ENCODE measurements at regions not wholly inside any gene's neighbourhood (a gene's known extent, or its start where the extent isn't known, plus 50 kb on each side); places are given as distances from the start of the nearest gene placed in this dataset.

DNA sequence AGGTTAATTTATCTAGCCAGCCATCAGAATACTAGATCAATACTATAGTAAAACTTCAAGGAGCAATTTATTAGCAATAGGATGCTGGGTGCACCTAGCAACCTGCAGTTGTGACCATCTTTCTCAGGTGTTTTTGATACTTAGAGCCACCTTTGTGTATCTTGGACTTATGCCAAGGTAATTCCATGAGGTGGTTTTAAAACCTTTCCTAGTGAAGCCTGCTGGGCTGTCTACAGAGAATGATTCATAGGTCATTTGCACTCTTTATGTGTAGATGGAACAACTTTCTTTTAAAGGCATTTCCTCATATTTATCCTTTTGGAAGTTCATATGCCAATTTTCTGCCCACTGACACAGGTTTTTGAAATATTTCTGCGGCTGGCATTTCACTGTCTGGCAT is 1030.1 kb upstream of the POU3F3 start:
- Histone ChIP-seq H3K36me3 (ENCODE audit: control insufficient read depth in 2 of 2, insufficient read depth in 1 of 2, low read length in 2 of 2) (no peaks in the 10 kb centered on the region), H3K27ac (ENCODE audit: extremely low read depth, low read depth, low read length) (no peak overlapping the region), H3K9me3 (ENCODE audit: control insufficient read depth, insufficient read depth, low read depth, low read length) (no peaks in the 10 kb centered on the region), H3K4me3 (ENCODE audit: low read depth, low read length) (no peak overlapping the region), H3K4me1 (ENCODE audit: control insufficient read depth, insufficient read depth, low read length) (no peaks in the 10 kb centered on the region)
- CTCF ChIA-PET = no interaction called here
- POLR2A ChIA-PET = no interaction called here
- TF ChIP-seq SP3 (tag by site-specific recombination; IDR thresholded peaks at IDR 0.05) (no peak), ZFP37 (tag by site-specific recombination; IDR thresholded peaks at IDR 0.05) (no peak), ZNF248 (tag by site-specific recombination; IDR thresholded peaks at IDR 0.05) (no peak), ZNF624 (tag by site-specific recombination; IDR thresholded peaks at IDR 0.05) (no peak), ZNF510 (tag by site-specific recombination; IDR thresholded peaks at IDR 0.05; ENCODE audit: insufficient replicate concordance) (no peak), ZNF791 (tag by site-specific recombination; IDR thresholded peaks at IDR 0.05) (no peak), ZNF830 (tag by site-specific recombination; IDR thresholded peaks at IDR 0.05; ENCODE audit: low read depth) (no peak), GFI1B (tag by site-specific recombination; IDR thresholded peaks at IDR 0.05) (no peak), ZNF423 (tag by site-specific recombination; IDR thresholded peaks at IDR 0.05) (no peak), ZNF169 (tag by site-specific recombination; IDR thresholded peaks at IDR 0.05) (no peak), ZNF394 (tag by site-specific recombination; IDR thresholded peaks at IDR 0.05; ENCODE audit: borderline replicate concordance) (no peak), ZNF391 (tag by site-specific recombination; IDR thresholded peaks at IDR 0.05; ENCODE audit: borderline replicate concordance, low read depth) (no peak)
- TF ChIP-seq, protein P1, sequence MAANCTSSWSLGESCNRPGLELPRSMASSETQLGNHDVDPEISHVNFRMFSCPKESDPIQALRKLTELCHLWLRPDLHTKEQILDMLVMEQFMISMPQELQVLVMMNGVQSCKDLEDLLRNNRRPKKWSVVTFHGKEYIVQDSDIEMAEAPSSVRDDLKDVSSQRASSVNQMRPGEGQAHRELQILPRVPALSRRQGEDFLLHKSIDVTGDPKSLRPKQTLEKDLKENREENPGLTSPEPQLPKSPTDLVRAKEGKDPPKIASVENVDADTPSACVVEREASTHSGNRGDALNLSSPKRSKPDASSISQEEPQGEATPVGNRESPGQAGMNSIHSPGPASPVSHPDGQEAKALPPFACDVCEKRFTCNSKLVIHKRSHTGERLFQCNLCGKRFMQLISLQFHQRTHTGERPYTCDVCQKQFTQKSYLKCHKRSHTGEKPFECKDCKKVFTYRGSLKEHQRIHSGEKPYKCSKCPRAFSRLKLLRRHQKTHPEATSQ (tag by site-specific recombination; IDR thresholded peaks at IDR 0.05) = no peak
- TF ChIP-seq, protein P2, sequence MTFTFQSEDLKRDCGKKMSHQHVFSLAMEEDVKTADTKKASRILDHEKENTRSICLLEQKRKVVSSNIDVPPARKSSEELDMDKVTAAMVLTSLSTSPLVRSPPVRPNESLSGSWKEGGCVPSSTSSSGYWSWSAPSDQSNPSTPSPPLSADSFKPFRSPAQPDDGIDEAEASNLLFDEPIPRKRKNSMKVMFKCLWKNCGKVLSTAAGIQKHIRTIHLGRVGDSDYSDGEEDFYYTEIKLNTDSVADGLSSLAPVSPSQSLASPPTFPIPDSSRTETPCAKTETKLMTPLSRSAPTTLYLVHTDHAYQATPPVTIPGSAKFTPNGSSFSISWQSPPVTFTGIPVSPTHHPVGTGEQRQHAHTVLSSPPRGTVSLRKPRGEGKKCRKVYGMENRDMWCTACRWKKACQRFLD (tag by site-specific recombination; IDR thresholded peaks at IDR 0.05) = no peak
- TF ChIP-seq, protein P3, sequence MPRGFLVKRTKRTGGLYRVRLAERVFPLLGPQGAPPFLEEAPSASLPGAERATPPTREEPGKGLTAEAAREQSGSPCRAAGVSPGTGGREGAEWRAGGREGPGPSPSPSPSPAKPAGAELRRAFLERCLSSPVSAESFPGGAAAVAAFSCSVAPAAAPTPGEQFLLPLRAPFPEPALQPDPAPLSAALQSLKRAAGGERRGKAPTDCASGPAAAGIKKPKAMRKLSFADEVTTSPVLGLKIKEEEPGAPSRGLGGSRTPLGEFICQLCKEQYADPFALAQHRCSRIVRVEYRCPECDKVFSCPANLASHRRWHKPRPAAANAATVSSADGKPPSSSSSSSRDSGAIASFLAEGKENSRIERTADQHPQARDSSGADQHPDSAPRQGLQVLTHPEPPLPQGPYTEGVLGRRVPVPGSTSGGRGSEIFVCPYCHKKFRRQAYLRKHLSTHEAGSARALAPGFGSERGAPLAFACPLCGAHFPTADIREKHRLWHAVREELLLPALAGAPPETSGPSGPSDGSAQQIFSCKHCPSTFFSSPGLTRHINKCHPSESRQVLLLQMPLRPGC (tag by site-specific recombination; IDR thresholded peaks at IDR 0.05) = no peak
- TF ChIP-seq, protein P4, sequence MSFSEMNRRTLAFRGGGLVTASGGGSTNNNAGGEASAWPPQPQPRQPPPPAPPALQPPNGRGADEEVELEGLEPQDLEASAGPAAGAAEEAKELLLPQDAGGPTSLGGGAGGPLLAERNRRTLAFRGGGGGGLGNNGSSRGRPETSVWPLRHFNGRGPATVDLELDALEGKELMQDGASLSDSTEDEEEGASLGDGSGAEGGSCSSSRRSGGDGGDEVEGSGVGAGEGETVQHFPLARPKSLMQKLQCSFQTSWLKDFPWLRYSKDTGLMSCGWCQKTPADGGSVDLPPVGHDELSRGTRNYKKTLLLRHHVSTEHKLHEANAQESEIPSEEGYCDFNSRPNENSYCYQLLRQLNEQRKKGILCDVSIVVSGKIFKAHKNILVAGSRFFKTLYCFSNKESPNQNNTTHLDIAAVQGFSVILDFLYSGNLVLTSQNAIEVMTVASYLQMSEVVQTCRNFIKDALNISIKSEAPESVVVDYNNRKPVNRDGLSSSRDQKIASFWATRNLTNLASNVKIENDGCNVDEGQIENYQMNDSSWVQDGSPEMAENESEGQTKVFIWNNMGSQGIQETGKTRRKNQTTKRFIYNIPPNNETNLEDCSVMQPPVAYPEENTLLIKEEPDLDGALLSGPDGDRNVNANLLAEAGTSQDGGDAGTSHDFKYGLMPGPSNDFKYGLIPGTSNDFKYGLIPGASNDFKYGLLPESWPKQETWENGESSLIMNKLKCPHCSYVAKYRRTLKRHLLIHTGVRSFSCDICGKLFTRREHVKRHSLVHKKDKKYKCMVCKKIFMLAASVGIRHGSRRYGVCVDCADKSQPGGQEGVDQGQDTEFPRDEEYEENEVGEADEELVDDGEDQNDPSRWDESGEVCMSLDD (tag by site-specific recombination; IDR thresholded peaks at IDR 0.05) = no peak
- TF ChIP-seq, protein P5, sequence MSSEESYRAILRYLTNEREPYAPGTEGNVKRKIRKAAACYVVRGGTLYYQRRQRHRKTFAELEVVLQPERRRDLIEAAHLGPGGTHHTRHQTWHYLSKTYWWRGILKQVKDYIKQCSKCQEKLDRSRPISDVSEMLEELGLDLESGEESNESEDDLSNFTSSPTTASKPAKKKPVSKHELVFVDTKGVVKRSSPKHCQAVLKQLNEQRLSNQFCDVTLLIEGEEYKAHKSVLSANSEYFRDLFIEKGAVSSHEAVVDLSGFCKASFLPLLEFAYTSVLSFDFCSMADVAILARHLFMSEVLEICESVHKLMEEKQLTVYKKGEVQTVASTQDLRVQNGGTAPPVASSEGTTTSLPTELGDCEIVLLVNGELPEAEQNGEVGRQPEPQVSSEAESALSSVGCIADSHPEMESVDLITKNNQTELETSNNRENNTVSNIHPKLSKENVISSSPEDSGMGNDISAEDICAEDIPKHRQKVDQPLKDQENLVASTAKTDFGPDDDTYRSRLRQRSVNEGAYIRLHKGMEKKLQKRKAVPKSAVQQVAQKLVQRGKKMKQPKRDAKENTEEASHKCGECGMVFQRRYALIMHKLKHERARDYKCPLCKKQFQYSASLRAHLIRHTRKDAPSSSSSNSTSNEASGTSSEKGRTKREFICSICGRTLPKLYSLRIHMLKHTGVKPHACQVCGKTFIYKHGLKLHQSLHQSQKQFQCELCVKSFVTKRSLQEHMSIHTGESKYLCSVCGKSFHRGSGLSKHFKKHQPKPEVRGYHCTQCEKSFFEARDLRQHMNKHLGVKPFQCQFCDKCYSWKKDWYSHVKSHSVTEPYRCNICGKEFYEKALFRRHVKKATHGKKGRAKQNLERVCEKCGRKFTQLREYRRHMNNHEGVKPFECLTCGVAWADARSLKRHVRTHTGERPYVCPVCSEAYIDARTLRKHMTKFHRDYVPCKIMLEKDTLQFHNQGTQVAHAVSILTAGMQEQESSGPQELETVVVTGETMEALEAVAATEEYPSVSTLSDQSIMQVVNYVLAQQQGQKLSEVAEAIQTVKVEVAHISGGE (tag by site-specific recombination; conservative IDR thresholded peaks at IDR 0.05; ENCODE audit: low read depth) = no peak
- TF ChIP-seq, protein P6, sequence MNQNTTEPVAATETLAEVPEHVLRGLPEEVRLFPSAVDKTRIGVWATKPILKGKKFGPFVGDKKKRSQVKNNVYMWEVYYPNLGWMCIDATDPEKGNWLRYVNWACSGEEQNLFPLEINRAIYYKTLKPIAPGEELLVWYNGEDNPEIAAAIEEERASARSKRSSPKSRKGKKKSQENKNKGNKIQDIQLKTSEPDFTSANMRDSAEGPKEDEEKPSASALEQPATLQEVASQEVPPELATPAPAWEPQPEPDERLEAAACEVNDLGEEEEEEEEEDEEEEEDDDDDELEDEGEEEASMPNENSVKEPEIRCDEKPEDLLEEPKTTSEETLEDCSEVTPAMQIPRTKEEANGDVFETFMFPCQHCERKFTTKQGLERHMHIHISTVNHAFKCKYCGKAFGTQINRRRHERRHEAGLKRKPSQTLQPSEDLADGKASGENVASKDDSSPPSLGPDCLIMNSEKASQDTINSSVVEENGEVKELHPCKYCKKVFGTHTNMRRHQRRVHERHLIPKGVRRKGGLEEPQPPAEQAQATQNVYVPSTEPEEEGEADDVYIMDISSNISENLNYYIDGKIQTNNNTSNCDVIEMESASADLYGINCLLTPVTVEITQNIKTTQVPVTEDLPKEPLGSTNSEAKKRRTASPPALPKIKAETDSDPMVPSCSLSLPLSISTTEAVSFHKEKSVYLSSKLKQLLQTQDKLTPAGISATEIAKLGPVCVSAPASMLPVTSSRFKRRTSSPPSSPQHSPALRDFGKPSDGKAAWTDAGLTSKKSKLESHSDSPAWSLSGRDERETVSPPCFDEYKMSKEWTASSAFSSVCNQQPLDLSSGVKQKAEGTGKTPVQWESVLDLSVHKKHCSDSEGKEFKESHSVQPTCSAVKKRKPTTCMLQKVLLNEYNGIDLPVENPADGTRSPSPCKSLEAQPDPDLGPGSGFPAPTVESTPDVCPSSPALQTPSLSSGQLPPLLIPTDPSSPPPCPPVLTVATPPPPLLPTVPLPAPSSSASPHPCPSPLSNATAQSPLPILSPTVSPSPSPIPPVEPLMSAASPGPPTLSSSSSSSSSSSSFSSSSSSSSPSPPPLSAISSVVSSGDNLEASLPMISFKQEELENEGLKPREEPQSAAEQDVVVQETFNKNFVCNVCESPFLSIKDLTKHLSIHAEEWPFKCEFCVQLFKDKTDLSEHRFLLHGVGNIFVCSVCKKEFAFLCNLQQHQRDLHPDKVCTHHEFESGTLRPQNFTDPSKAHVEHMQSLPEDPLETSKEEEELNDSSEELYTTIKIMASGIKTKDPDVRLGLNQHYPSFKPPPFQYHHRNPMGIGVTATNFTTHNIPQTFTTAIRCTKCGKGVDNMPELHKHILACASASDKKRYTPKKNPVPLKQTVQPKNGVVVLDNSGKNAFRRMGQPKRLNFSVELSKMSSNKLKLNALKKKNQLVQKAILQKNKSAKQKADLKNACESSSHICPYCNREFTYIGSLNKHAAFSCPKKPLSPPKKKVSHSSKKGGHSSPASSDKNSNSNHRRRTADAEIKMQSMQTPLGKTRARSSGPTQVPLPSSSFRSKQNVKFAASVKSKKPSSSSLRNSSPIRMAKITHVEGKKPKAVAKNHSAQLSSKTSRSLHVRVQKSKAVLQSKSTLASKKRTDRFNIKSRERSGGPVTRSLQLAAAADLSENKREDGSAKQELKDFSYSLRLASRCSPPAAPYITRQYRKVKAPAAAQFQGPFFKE (tag by site-specific recombination; IDR thresholded peaks at IDR 0.05; ENCODE audit: borderline replicate concordance) = no peak
